Neural cell (in vitro differentiated cells): ENCODE measurements at regions not wholly inside any gene's neighbourhood (a gene's known extent, or its start where the extent isn't known, plus 50 kb on each side); places are given as distances from the start of the nearest gene placed in this dataset.

Experiments used
- H2AFZ ChIP-seq: fragments of 200-600, 300-800 bp; sonication (generic), shearing (Covaris generic); 2 replicates; pipeline ENCODE4 v1.6.0; 2014; ENCODE audit warnings: low read depth, mild to moderate bottlenecking, antibody characterized with exemption, low read length, moderate library complexity
- H3F3A ChIP-seq: fragments of 200-600 bp; shearing (Covaris generic); 2 replicates; pipeline ENCODE4 v1.6.1; 2016; ENCODE audit warnings: mild to moderate bottlenecking, moderate library complexity, mixed read lengths, antibody characterized with exemption, low read length; ENCODE audit not compliant: insufficient read depth, poor library complexity, severe bottlenecking
- H3K27ac ChIP-seq: fragments of 200-600, 300-800 bp; sonication (generic), shearing (Covaris generic); 2 replicates; pipeline ENCODE4 v1.5.1; 2014; ENCODE audit warnings: mild to moderate bottlenecking, low read length, moderate library complexity
- H3K27me3 ChIP-seq: fragments of 300-800, 200-600 bp; sonication (generic), shearing (Covaris generic); 2 replicates; pipeline ENCODE4 v1.6.0; 2014; ENCODE audit warnings: mild to moderate bottlenecking, low read depth, low read length, moderate library complexity; ENCODE audit not compliant: insufficient read depth
- H3K36me3 ChIP-seq: fragments of 300-800, 200-600 bp; sonication (generic), shearing (Covaris generic); 2 replicates; pipeline ENCODE4 v1.5.1; 2014; ENCODE audit warnings: mild to moderate bottlenecking, antibody characterized with exemption, low read length, moderate library complexity; ENCODE audit not compliant: insufficient read depth
- H3K4me2 ChIP-seq: fragments of 300-800, 200-600 bp; sonication (generic), shearing (Covaris generic); 2 replicates; pipeline ENCODE4 v1.6.0; 2014; ENCODE audit warnings: mild to moderate bottlenecking, low read length
- H3K4me3 ChIP-seq: fragments of 300-800, 200-600 bp; sonication (generic), shearing (Covaris generic); 2 replicates; pipeline ENCODE4 v1.5.1; 2014; ENCODE audit warnings: mild to moderate bottlenecking, low read length, moderate library complexity
- H3K79me2 ChIP-seq: fragments of 200-600 bp; shearing (Covaris generic); replicated peaks from 2 replicates; pipeline ENCODE4 v1.6.0; 2014; ENCODE audit warnings: mild to moderate bottlenecking, low read length, moderate library complexity; ENCODE audit not compliant: insufficient read depth
- H3K9ac ChIP-seq: fragments of 300-800, 200-600 bp; sonication (generic), shearing (Covaris generic); 2 replicates; pipeline ENCODE4 v1.6.1; 2016; ENCODE audit warnings: mild to moderate bottlenecking, low read length, mixed read lengths
- H3K9me2 ChIP-seq: fragments of 200-600 bp; shearing (Covaris generic); 2 replicates; pipeline ENCODE4 v1.6.1; 2016; ENCODE audit warnings: mild to moderate bottlenecking, low read length, mixed read lengths; ENCODE audit not compliant: insufficient read depth
- H3K9me3 ChIP-seq: fragments of 200-600, 300-800 bp; sonication (generic), shearing (Covaris generic); 2 replicates; pipeline ENCODE4 v1.6.1; 2016; ENCODE audit warnings: mild to moderate bottlenecking, mixed run types, low read length, moderate library complexity, mixed read lengths
- H4K20me1 ChIP-seq: fragments of 200-600 bp; shearing (Covaris generic); 2 replicates; pipeline ENCODE4 v1.6.1; 2016; ENCODE audit warnings: mild to moderate bottlenecking, mixed run types; ENCODE audit not compliant: insufficient read depth
- CTCF ChIP-seq: fragments of 450-650 bp; IDR thresholded peaks from 2 replicates; pipeline ENCODE4 v1.5.1; 2014; ENCODE audit warnings: antibody characterized with exemption, mild to moderate bottlenecking, moderate library complexity; ENCODE audit not compliant: poor library complexity, severe bottlenecking
- EP300 ChIP-seq: fragments of 450-650 bp; conservative IDR thresholded peaks from 2 replicates; pipeline ENCODE4 v1.6.1; 2014; ENCODE audit warnings: antibody characterized with exemption, mild to moderate bottlenecking, moderate library complexity; ENCODE audit not compliant: poor library complexity, severe bottlenecking
- EZH2 ChIP-seq: fragments of 200-600, 300-800 bp; shearing (Covaris generic), sonication (generic); IDR thresholded peaks from 2 replicates; pipeline ENCODE4 v1.6.1; 2014; ENCODE audit warnings: antibody characterized with exemption, low read length, borderline replicate concordance, mild to moderate bottlenecking; ENCODE audit not compliant: insufficient read depth, poor library complexity, severe bottlenecking
- MXI1 ChIP-seq: fragments of 450-650 bp; conservative IDR thresholded peaks from 2 replicates; pipeline ENCODE4 v1.6.1; 2014; ENCODE audit warnings: antibody characterized with exemption, mild to moderate bottlenecking; ENCODE audit not compliant: poor library complexity, severe bottlenecking
- POLR2AphosphoS5 ChIP-seq: IDR thresholded peaks from 2 replicates; pipeline ENCODE4 v1.6.1; 2012
- RAD21 ChIP-seq: fragments of 450-650 bp; conservative IDR thresholded peaks from 2 replicates; pipeline ENCODE4 v1.6.1; 2014; ENCODE audit warnings: antibody characterized with exemption, mild to moderate bottlenecking, moderate library complexity
- SMC3 ChIP-seq: fragments of 450-650 bp; conservative IDR thresholded peaks from 2 replicates; pipeline ENCODE4 v1.6.1; 2014; ENCODE audit warnings: antibody characterized with exemption, mild to moderate bottlenecking, moderate library complexity; ENCODE audit not compliant: poor library complexity
- TAF1 ChIP-seq: IDR thresholded peaks from 2 replicates; pipeline ENCODE4 v1.6.1; 2012; ENCODE audit warnings: low read depth
- TF ChIP-seq, protein P1 (sequence below): IDR thresholded peaks from 2 replicates; pipeline ENCODE4 v1.6.1; 2012; ENCODE audit warnings: borderline replicate concordance

GRCh38 chr3:18771931-18772330, 346.8 kb upstream of the SATB1 start:
- H3F3A ChIP-seq: no peaks in the 10 kb centered on the region
- H3K36me3 ChIP-seq: no peaks in the 10 kb centered on the region
- H3K27me3 ChIP-seq: no peaks in the 10 kb centered on the region
- no peak for TF ChIP-seq SMC3
- TF ChIP-seq, protein P1, sequence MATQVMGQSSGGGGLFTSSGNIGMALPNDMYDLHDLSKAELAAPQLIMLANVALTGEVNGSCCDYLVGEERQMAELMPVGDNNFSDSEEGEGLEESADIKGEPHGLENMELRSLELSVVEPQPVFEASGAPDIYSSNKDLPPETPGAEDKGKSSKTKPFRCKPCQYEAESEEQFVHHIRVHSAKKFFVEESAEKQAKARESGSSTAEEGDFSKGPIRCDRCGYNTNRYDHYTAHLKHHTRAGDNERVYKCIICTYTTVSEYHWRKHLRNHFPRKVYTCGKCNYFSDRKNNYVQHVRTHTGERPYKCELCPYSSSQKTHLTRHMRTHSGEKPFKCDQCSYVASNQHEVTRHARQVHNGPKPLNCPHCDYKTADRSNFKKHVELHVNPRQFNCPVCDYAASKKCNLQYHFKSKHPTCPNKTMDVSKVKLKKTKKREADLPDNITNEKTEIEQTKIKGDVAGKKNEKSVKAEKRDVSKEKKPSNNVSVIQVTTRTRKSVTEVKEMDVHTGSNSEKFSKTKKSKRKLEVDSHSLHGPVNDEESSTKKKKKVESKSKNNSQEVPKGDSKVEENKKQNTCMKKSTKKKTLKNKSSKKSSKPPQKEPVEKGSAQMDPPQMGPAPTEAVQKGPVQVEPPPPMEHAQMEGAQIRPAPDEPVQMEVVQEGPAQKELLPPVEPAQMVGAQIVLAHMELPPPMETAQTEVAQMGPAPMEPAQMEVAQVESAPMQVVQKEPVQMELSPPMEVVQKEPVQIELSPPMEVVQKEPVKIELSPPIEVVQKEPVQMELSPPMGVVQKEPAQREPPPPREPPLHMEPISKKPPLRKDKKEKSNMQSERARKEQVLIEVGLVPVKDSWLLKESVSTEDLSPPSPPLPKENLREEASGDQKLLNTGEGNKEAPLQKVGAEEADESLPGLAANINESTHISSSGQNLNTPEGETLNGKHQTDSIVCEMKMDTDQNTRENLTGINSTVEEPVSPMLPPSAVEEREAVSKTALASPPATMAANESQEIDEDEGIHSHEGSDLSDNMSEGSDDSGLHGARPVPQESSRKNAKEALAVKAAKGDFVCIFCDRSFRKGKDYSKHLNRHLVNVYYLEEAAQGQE: no peak
- TF ChIP-seq TAF1: no peak
- no peak for TF ChIP-seq EP300
- no peak for TF ChIP-seq CTCF
- no peak for TF ChIP-seq EZH2
- no peak for TF ChIP-seq RAD21
- no peak for TF ChIP-seq POLR2AphosphoS5
- no peak for TF ChIP-seq MXI1
- no peak overlapping the region for H3K27ac ChIP-seq
- H2AFZ ChIP-seq: no peak overlapping the region
- H4K20me1 ChIP-seq: no peaks in the 10 kb centered on the region
- H3K79me2 ChIP-seq: no peaks in the 10 kb centered on the region
- H3K9me3 ChIP-seq: no peaks in the 10 kb centered on the region
- no peaks in the 10 kb centered on the region for H3K9me2 ChIP-seq
- H3K9ac ChIP-seq: no peak overlapping the region
- H3K4me2 ChIP-seq: no peak overlapping the region
- H3K4me3 ChIP-seq: no peak overlapping the region

DNA sequence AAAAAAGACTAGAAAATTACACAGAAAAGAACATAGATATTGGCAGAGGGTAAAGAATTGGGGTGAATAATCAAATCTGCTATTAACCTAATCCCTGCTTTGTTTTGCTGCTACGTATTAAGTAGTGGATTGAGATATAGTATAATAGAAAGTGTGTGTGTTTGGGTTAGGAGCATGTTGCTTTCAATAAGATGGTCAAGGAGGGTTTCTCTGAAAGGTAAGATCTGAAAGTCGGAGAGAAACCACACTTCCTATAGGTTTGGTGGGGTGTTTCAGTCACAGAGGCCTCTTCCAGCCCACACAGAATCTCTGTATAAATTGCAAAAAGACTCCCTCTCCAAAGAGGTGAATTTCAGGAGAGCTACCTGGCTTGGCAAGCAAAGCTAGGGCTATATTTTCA, 345.7 kb upstream of the SATB1 start:
- H3K27me3 ChIP-seq: no peaks in the 10 kb centered on the region
- H3K79me2 ChIP-seq: no peaks in the 10 kb centered on the region
- no peak overlapping the region for H3K4me2 ChIP-seq
- H3F3A ChIP-seq: no peaks in the 10 kb centered on the region
- no peaks in the 10 kb centered on the region for H3K9me2 ChIP-seq
- no peak overlapping the region for H3K9ac ChIP-seq
- H3K27ac ChIP-seq: no peak overlapping the region
- H4K20me1 ChIP-seq: no peaks in the 10 kb centered on the region
- H3K4me3 ChIP-seq: no peak overlapping the region
- H3K9me3 ChIP-seq: no peaks in the 10 kb centered on the region
- no peak overlapping the region for H2AFZ ChIP-seq
- H3K36me3 ChIP-seq: no peaks in the 10 kb centered on the region
- TF ChIP-seq SMC3 (no peak), EZH2 (no peak), EP300 (no peak), RAD21 (no peak), MXI1 (no peak), TAF1 (no peak), POLR2AphosphoS5 (no peak), CTCF (no peak)
- TF ChIP-seq, protein P1: no peak
